Activated CD4-positive, alpha-beta T cell treated with anti-CD3 and anti-CD28 coated beads, Interleukin-2, amount 50 U/mL, for 16 hours (primary cell): ENCODE measurements at regions not wholly inside any gene's neighbourhood (a gene's known extent, or its start where the extent isn't known, plus 50 kb on each side); places are given as distances from the start of the nearest gene placed in this dataset.

Experiments
- DNase-seq: peaks from one replicate; pipeline ENCODE4 v3.0.0-alpha.2; 2020

GRCh38 chr11:45091563-45092403 is 54.7 kb upstream of the PRDM11 start:
- no peak for DNase-seq

- no peak for DNase-seq
Measured at GRCh38 chr11:45092404-45092785, 54.0 kb upstream of the PRDM11 start.

GRCh38 chr11:45092901-45093760 is 53.3 kb upstream of the PRDM11 start:
- peak; percentile 18 for DNase-seq

GRCh38 chr11:45093761-45094455 is 52.5 kb upstream of the PRDM11 start:
- DNase-seq, result no peak

- DNase-seq, result no peak
Measured at GRCh38 chr11:45094958-45095690, 51.3 kb upstream of the PRDM11 start.

- DNase-seq, result no peak
Measured at GRCh38 chr11:45095691-45096010, 50.8 kb upstream of the PRDM11 start.

GRCh38 chr11:45096636-45097035 is 49.8 kb upstream of the PRDM11 start:
- DNase-seq, result no peak
